T-helper 2 cell treated with Interferon-gamma antibody and Interleukin-4, amounts not matched to agents 100 ng/mL and 5 ng/mL, for 36 hours (primary cell): ENCODE measurements at regions not wholly inside any gene's neighbourhood (a gene's known extent, or its start where the extent isn't known, plus 50 kb on each side); places are given as distances from the start of the nearest gene placed in this dataset.
"Not testable (repeated sequence)": the region's sequence is repeated elsewhere in the genome, so short reads cannot be mapped to it uniquely, and the experiment has no call there.

Source experiments
- intact Hi-C: fragments of 100-400 bp; cut with micrococcal nuclease; formaldehyde crosslinking; loops from one replicate; pipeline ENCODE4 v1.15.1; 2023

GRCh38 chr2:167380555-167380954, 492.3 kb downstream of the XIRP2 start:
- intact Hi-C loops: no loop called here

GRCh38 chr2:167380094-167380493, 491.8 kb downstream of the XIRP2 start:
- intact Hi-C loops: no loop called here

- intact Hi-C loops: no loop called here
Observed at GRCh38 chr2:167369083-167369482, 480.8 kb downstream of the XIRP2 start.

DNA sequence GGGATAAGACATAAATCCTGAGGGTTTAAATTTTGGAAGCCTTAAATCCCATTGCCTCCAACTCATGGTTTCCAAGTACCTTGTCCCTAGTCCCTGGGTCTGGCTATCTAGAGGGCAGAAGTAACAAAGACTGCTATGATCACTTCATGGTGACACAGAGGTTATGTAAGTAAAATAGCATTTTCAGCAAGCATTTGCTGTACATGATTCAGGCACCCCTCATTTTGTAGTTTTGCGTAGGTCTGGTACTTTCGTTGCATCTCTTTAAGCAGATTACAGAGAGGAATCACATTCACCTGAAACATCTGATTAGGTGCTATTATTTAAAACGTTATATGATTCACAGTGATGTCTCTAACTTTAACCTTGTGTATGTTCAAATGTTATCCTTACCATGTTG, 480.1 kb downstream of the XIRP2 start:
- intact Hi-C loops: no loop called here

DNA sequence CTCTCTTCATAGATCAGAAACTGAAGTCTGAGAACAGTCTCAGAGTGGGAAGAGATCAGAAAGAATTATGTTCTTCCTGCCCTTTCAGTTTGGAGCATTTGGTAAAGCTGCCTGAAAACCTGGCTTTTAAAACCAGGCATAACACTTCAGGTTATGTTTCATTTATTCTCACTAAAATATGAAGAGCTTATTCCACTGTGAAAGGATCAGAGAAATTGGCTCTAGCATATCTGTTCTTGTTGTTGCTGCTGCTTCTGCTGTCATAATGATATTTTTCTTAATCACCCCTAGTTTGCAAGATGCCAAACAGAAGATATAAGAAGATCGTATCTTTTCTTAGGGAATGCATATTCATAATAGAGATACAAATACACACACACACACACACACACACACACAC, 476.9 kb downstream of the XIRP2 start:
- intact Hi-C loops: no loop called here

- intact Hi-C loops: no loop called here
Observed at GRCh38 chr2:167361426-167361825, 473.1 kb downstream of the XIRP2 start.

GRCh38 chr2:167355821-167356220, 467.5 kb downstream of the XIRP2 start:
- intact Hi-C loops: no loop called here

DNA sequence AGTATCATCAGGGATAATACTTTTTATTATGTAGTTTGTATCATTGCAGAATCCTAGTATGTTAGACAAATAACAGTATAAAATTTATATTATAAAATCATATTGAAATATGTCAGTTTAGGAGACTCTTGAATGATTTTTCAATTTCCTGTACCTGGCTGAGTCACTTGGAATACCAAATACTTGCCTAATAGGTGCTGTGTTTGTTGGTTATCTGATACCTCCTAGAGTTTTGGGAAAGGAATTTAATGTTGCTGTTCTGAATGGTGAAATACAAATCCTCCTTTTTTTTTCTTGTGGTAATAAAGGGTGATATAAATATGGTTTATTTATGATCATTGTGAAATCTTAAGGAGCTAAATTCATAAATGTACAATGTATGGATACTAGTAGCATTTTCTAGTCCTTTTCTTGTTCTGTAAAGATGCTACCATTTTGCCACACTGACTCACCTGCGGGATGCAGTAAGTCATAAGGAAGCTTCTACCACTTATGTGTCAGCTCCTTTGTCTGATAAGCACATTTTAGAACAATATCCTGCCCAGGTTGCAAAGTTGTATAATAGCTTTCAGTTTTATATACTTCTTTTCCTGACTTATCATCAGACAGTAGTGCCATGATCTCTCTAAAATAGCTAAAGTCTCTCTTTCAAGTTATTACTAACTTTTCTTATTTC, 465.5 kb downstream of the XIRP2 start:
- intact Hi-C loops: no loop called here

GRCh38 chr2:167345559-167345958, 457.3 kb downstream of the XIRP2 start:
- intact Hi-C loops: no loop called here

DNA sequence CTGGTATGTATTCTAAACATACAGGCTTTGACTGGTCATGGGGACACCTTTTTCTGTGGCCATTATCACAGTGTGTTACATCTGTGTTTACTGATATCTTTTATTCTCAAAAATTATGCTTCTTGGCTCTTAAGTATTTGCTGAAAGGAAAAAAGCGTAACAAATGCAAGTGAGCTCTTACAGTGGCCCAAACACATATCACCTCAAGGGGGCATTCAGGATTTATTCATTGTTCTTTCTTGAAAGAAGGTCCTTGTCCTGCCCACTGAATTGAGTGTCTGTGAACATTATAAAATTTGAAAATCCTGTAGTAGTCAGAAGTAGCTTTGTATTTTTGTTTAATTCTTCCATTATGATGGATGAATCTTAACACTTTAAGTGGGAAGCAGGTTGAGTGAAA, 454.5 kb downstream of the XIRP2 start:
- intact Hi-C loops: no loop called here

GRCh38 chr2:167340322-167340721, 452.0 kb downstream of the XIRP2 start:
- intact Hi-C loops: no loop called here

DNA sequence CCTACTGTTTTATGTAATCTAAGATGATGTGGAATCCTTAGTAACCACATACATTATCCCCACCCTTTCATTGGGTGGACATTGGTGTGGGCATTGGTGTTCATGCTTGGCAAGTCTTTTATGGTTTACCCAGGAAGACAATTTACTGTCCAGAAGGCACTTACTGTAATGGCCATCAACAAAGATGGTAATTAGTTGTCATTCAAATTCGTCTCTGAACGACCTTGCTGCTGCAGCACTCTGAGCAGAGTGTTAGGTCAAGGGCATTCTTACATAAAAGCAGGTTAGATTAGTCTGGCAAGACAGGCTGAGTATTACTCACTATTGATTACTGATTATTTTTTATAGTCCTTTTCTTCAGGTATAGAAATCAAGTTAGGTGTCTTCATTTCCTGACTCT, 447.9 kb downstream of the XIRP2 start:
- intact Hi-C loops: no loop called here

GRCh38 chr2:167335541-167335992, 447.3 kb downstream of the XIRP2 start:
- intact Hi-C loops: no loop called here

DNA sequence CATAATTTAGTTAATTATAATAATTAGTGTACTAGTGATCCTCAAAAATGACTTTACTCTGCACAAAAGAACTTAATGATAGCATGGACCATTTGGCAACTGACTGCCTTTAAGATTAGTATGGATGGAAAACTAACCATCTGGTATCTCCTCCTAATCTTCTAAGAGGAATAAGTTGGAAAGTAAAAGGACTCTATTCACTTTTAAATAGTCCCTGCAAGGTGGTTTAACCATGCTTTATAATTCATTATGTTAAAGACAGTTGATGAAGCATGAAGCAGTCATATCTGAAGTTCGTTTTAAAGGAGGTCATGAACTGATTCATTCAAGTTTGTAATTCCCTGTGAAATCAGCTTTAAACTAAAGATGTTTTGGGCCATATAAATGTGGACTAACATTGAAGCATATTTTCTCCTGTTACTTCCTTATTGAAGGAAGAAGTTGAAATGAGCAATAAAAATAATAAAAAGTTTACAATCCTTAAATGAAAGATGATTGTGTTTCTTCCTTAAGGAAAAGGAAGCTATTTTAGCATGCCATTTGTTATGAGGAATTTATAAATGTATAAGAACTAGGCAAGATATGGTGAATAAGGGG, 446.0 kb downstream of the XIRP2 start:
- intact Hi-C loops: no loop called here

DNA sequence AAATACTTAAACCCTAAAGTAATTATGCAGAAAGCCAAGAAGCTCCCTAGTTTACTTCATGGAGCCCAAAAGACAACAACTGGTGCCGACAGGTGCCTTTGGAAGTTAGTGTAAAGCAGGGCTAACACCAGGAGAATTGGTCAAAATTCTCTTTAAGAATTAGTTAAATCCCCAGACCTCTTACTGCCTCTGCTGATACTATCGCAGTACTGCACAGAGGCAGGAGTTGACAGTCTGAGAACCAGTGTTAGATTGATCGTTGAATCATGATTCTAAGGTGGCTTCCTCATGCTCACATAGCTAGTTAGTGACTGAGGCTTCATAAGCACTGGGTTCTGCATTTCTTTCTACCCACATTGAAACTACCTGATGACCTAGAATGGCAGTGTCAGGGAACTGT, 445.0 kb downstream of the XIRP2 start:
- intact Hi-C loops: no loop called here

DNA sequence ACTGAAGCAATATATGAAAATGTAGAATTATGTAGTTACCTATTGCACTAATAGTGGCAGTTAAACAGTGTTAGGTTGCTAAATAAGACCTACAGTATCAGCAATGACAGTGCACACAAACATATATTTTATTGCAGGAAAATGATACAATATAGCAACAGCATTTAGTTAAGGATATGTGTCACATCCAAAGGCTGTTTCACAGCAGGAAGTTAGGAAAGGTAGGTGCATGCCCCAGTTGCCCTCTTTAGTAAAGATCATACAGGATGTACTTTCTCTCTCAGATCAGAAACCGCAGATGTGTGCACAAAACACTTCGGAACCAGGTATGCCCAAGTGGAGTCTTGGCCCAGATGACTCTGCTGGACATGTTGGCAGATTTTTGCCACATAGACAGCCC, 444.1 kb downstream of the XIRP2 start:
- intact Hi-C loops: no loop called here

GRCh38 chr2:167331636-167332232, 443.5 kb downstream of the XIRP2 start:
- intact Hi-C loops: no loop called here

GRCh38 chr2:167328808-167329207, 440.5 kb downstream of the XIRP2 start:
- intact Hi-C loops: not testable (repeated sequence)

- intact Hi-C loops: no loop called here
Observed at GRCh38 chr2:167322795-167323194, 434.5 kb downstream of the XIRP2 start.

- intact Hi-C loops: no loop called here
Observed at GRCh38 chr2:167318581-167318980, 430.3 kb downstream of the XIRP2 start.

- intact Hi-C loops: no loop called here
Observed at GRCh38 chr2:167310442-167310841, 422.2 kb downstream of the XIRP2 start.
